Karpas-422 (cell line): ENCODE measurements at regions not wholly inside any gene's neighbourhood (a gene's known extent, or its start where the extent isn't known, plus 50 kb on each side); places are given as distances from the start of the nearest gene placed in this dataset.

Source experiments
- DNase-seq: peaks from one replicate; pipeline ENCODE4 v3.0.0-alpha.2; 2015
- H2AFZ ChIP-seq: fragments of 200-600 bp; sonication (generic); 2 replicates; pipeline ENCODE4 v1.6.1; 2014; ENCODE audit warnings: antibody characterized with exemption, low read length, mixed read lengths
- H3K27ac ChIP-seq: fragments of 200-600 bp; sonication (generic); 2 replicates; pipeline ENCODE4 v1.5.1; 2014; ENCODE audit warnings: mild to moderate bottlenecking, low read length, moderate library complexity
- H3K27me3 ChIP-seq: fragments of 200-600 bp; sonication (generic); 2 replicates; pipeline ENCODE4 v1.6.1; 2014; ENCODE audit warnings: low read length, mixed read lengths
- H3K36me3 ChIP-seq: fragments of 200-600 bp; sonication (generic); 2 replicates; pipeline ENCODE4 v1.6.1; 2014; ENCODE audit warnings: low read length, mixed read lengths; ENCODE audit not compliant: insufficient read depth
- H3K4me1 ChIP-seq: fragments of 200-600 bp; sonication (generic); 2 replicates; pipeline ENCODE4 v1.6.1; 2014; ENCODE audit warnings: mild to moderate bottlenecking, low read length, mixed read lengths
- H3K4me2 ChIP-seq: fragments of 200-600 bp; sonication (generic); 2 replicates; pipeline ENCODE4 v1.6.1; 2014; ENCODE audit warnings: low read length, low read depth, mild to moderate bottlenecking; ENCODE audit not compliant: poor library complexity, severe bottlenecking
- H3K4me3 ChIP-seq: fragments of 200-600 bp; sonication (generic); 2 replicates; pipeline ENCODE4 v1.5.1; 2014; ENCODE audit warnings: mild to moderate bottlenecking, antibody characterized with exemption, low read length, mixed read lengths
- H3K79me2 ChIP-seq: fragments of 200-600 bp; sonication (generic); 2 replicates; pipeline ENCODE4 v1.6.1; 2014; ENCODE audit warnings: mild to moderate bottlenecking, low read length, mixed read lengths
- H3K9ac ChIP-seq: fragments of 200-600 bp; sonication (generic); 2 replicates; pipeline ENCODE4 v1.6.0; 2014; ENCODE audit warnings: low read length
- H3K9me2 ChIP-seq: fragments of 200-600 bp; sonication (generic), shearing (Covaris generic); replicated peaks from 2 replicates; pipeline ENCODE4 v1.6.0; 2014; ENCODE audit warnings: mild to moderate bottlenecking, low read length, moderate library complexity; ENCODE audit not compliant: insufficient read depth
- H3K9me3 ChIP-seq: fragments of 300-700, 200-600 bp; sonication (generic); 2 replicates; pipeline ENCODE4 v1.6.1; 2014; ENCODE audit warnings: low read length, mixed read lengths
- H4K20me1 ChIP-seq: fragments of 200-600 bp; sonication (generic); 2 replicates; pipeline ENCODE4 v1.6.1; 2014; ENCODE audit warnings: mild to moderate bottlenecking, antibody characterized with exemption, low read length, low read depth; ENCODE audit not compliant: insufficient read depth

GRCh38 chr13:80955501-80955900, 614.6 kb upstream of the SPRY2 start:
- H3K4me2 ChIP-seq, result no peak overlapping the region
- no peaks in the 10 kb centered on the region for H3K9me2 ChIP-seq
- H3K27me3 ChIP-seq, result no peaks in the 10 kb centered on the region

GRCh38 chr13:80952158-80952557, 611.2 kb upstream of the SPRY2 start:
- Histone ChIP-seq H3K4me1 (no peaks in the 10 kb centered on the region), H3K27ac (no peak overlapping the region), H3K9me3 (peaks cover 16% of the 10 kb centered on the region; the same call in 1 of the 2 replicates), H3K9ac (no peak overlapping the region), H4K20me1 (no peaks in the 10 kb centered on the region), H3K36me3 (no peaks in the 10 kb centered on the region), H3K9me2 (no peaks in the 10 kb centered on the region), H3K4me3 (no peak overlapping the region), H3K4me2 (no peak overlapping the region), H3K27me3 (no peaks in the 10 kb centered on the region), H3K79me2 (no peaks in the 10 kb centered on the region), H2AFZ (no peak overlapping the region)
- DNase-seq, result no peak

More at GRCh38 chr13:80955501-80955900, 614.6 kb upstream of the SPRY2 start:
- no peaks in the 10 kb centered on the region for H4K20me1 ChIP-seq
- no peak for DNase-seq
- no peaks in the 10 kb centered on the region for H3K79me2 ChIP-seq
- no peak overlapping the region for H3K27ac ChIP-seq
- no peaks in the 10 kb centered on the region for H3K4me1 ChIP-seq
- no peak overlapping the region for H3K9ac ChIP-seq
- H3K36me3 ChIP-seq, result no peaks in the 10 kb centered on the region
- H2AFZ ChIP-seq, result no peak overlapping the region
- H3K9me3 ChIP-seq, result peaks cover 15% of the 10 kb centered on the region; the same call in 1 of the 2 replicates
- H3K4me3 ChIP-seq, result no peak overlapping the region

- H3K27ac ChIP-seq, result no peak overlapping the region
- no peaks in the 10 kb centered on the region for H3K36me3 ChIP-seq
- H3K27me3 ChIP-seq, result no peaks in the 10 kb centered on the region
- H2AFZ ChIP-seq, result no peak overlapping the region
- no peaks in the 10 kb centered on the region for H3K9me2 ChIP-seq
- no peak overlapping the region for H3K4me2 ChIP-seq
- no peaks in the 10 kb centered on the region for H3K4me1 ChIP-seq
- no peaks in the 10 kb centered on the region for H3K79me2 ChIP-seq
- no peak for DNase-seq
- no peak overlapping the region for H3K4me3 ChIP-seq
- H4K20me1 ChIP-seq, result no peaks in the 10 kb centered on the region
- H3K9ac ChIP-seq, result no peak overlapping the region
- peaks cover 16% of the 10 kb centered on the region; the same call in 1 of the 2 replicates for H3K9me3 ChIP-seq
Observed at GRCh38 chr13:80946008-80946802, 605.3 kb upstream of the SPRY2 start.

DNA sequence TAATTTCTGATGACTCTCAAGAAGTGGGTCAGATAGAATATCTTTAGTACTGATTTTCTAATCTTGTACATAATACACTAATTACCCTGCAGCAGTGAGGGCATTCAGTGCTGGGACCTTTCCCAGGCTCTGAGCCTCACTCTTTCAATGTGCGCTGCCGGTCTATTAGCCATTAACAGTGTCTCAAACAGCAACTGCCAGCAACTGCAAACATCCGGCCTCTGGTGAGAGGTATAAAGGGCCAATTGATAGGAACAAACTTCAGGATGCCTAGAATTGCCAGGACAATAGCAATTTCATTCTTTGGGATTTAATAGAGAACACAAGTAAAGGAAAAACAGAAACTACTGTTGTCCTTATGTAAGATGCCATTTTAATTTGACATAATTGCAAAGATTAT, 604.4 kb upstream of the SPRY2 start:
- DNase-seq, result no peak
- Histone ChIP-seq H3K27me3 (no peaks in the 10 kb centered on the region), H3K36me3 (no peaks in the 10 kb centered on the region), H3K4me3 (no peak overlapping the region), H4K20me1 (no peaks in the 10 kb centered on the region), H3K4me1 (no peaks in the 10 kb centered on the region), H3K4me2 (no peak overlapping the region), H3K27ac (no peak overlapping the region), H2AFZ (no peak overlapping the region), H3K9me2 (no peaks in the 10 kb centered on the region), H3K79me2 (no peaks in the 10 kb centered on the region), H3K9me3 (peaks cover 16% of the 10 kb centered on the region; the same call in 1 of the 2 replicates), H3K9ac (no peak overlapping the region)

GRCh38 chr13:80939581-80939980, 598.7 kb upstream of the SPRY2 start:
- no peaks in the 10 kb centered on the region for H4K20me1 ChIP-seq
- H3K9ac ChIP-seq, result no peak overlapping the region
- no peaks in the 10 kb centered on the region for H3K9me2 ChIP-seq
- no peak overlapping the region for H3K4me3 ChIP-seq
- peaks cover 17% of the 10 kb centered on the region for H3K9me3 ChIP-seq
- H3K4me2 ChIP-seq, result no peak overlapping the region
- no peak overlapping the region for H3K27ac ChIP-seq
- H3K27me3 ChIP-seq, result no peaks in the 10 kb centered on the region
- no peaks in the 10 kb centered on the region for H3K4me1 ChIP-seq
- H3K36me3 ChIP-seq, result no peaks in the 10 kb centered on the region
- no peaks in the 10 kb centered on the region for H3K79me2 ChIP-seq
- no peak for DNase-seq
- no peak overlapping the region for H2AFZ ChIP-seq

DNA sequence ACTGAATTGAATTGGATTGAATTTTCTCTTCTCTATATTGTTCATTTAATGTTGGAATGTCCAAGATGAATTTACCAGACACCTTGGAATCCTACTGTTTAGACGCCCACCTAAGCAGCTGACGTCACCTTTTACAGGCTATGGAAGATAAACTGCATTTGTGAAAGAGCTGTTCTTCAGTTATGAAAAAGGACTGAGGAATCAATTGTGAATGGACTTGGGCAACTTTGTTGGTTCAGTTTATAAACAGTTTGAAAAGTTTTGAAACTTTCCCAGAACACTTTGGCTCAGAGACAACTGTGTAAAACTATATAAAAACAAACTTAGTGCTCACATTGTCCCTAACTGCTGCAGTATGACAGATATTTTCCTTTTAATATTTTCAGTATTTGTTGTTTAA, 590.8 kb upstream of the SPRY2 start:
- no peaks in the 10 kb centered on the region for H3K27me3 ChIP-seq
- no peaks in the 10 kb centered on the region for H3K4me1 ChIP-seq
- no peaks in the 10 kb centered on the region for H3K79me2 ChIP-seq
- no peak overlapping the region for H2AFZ ChIP-seq
- H4K20me1 ChIP-seq, result no peaks in the 10 kb centered on the region
- no peak overlapping the region for H3K27ac ChIP-seq
- H3K9ac ChIP-seq, result no peak overlapping the region
- H3K9me3 ChIP-seq, result peaks cover 8% of the 10 kb centered on the region
- H3K36me3 ChIP-seq, result no peaks in the 10 kb centered on the region
- no peak overlapping the region for H3K4me3 ChIP-seq
- no peaks in the 10 kb centered on the region for H3K9me2 ChIP-seq
- H3K4me2 ChIP-seq, result no peak overlapping the region
- no peak for DNase-seq

GRCh38 chr13:80931118-80931517, 590.2 kb upstream of the SPRY2 start:
- H2AFZ ChIP-seq, result no peak overlapping the region
- no peak overlapping the region for H3K4me3 ChIP-seq
- H3K79me2 ChIP-seq, result no peaks in the 10 kb centered on the region
- no peak overlapping the region for H3K4me2 ChIP-seq
- peaks cover 8% of the 10 kb centered on the region for H3K9me3 ChIP-seq
- no peak overlapping the region for H3K27ac ChIP-seq
- no peak for DNase-seq
- no peaks in the 10 kb centered on the region for H3K4me1 ChIP-seq
- H3K36me3 ChIP-seq, result no peaks in the 10 kb centered on the region
- no peaks in the 10 kb centered on the region for H3K9me2 ChIP-seq
- H4K20me1 ChIP-seq, result no peaks in the 10 kb centered on the region
- H3K9ac ChIP-seq, result no peak overlapping the region
- no peaks in the 10 kb centered on the region for H3K27me3 ChIP-seq

GRCh38 chr13:80928241-80928640, 587.3 kb upstream of the SPRY2 start:
- H3K4me1 ChIP-seq, result no peaks in the 10 kb centered on the region
- H3K36me3 ChIP-seq, result no peaks in the 10 kb centered on the region
- no peaks in the 10 kb centered on the region for H3K27me3 ChIP-seq
- H3K9me3 ChIP-seq, result peaks cover 8% of the 10 kb centered on the region; the same call in 1 of the 2 replicates
- no peak for DNase-seq
- H3K4me2 ChIP-seq, result no peak overlapping the region
- no peak overlapping the region for H3K4me3 ChIP-seq
- H4K20me1 ChIP-seq, result no peaks in the 10 kb centered on the region
- no peak overlapping the region for H3K9ac ChIP-seq
- H3K9me2 ChIP-seq, result no peaks in the 10 kb centered on the region
- no peaks in the 10 kb centered on the region for H3K79me2 ChIP-seq
- no peak overlapping the region for H2AFZ ChIP-seq
- H3K27ac ChIP-seq, result no peak overlapping the region
